HG03066 (cell line): ENCODE measurements at regions not wholly inside any gene's neighbourhood (a gene's known extent, or its start where the extent isn't known, plus 50 kb on each side); places are given as distances from the start of the nearest gene placed in this dataset.

Source experiments
- ATAC-seq: cut with Tn5 transposase; IDR thresholded peaks from one replicate; pipeline ENCODE4 v1.9.1; 2021; ENCODE audit warnings: low read depth; ENCODE audit not compliant: unreplicated experiment

DNA sequence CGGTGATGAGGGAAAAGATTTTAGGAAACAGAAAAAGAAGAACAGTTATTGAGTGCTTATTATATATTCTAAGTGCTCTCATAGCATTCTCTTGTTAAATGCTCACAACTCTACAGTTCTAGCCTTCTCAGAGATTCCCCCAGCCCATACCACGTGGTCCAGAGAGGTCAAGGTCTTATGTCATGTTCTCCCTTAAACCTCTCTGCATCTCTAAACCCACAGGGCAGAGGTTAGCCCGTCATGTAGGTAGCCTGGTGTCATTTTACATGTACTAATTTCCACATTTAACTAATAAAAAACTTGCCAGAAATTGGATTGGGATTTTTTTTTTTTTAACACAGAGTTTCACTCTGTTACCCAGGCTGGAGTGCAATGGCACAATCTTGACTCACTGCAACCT is 178.0 kb downstream of the CEMIP2 start:
- ATAC-seq: no peak

DNA sequence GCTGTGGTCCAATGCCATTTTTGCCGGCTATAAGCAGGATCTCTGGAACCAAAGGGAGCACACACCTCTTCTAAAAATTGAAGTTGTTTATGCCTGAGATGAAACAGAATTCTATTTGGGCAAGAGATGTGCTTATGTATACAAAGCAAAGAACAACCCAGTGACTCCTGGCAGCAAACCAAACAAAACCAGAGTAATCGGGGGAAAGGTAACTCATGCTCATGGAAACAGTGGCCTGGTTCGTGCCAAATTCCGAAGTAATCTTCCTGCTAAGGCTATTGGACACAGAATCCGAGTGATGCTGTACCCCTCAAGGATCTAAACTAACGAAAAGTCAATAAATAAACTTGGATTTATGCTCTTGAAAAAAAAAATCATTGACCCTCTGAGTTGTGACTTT is 178.7 kb downstream of the CEMIP2 start:
- no peak for ATAC-seq

DNA sequence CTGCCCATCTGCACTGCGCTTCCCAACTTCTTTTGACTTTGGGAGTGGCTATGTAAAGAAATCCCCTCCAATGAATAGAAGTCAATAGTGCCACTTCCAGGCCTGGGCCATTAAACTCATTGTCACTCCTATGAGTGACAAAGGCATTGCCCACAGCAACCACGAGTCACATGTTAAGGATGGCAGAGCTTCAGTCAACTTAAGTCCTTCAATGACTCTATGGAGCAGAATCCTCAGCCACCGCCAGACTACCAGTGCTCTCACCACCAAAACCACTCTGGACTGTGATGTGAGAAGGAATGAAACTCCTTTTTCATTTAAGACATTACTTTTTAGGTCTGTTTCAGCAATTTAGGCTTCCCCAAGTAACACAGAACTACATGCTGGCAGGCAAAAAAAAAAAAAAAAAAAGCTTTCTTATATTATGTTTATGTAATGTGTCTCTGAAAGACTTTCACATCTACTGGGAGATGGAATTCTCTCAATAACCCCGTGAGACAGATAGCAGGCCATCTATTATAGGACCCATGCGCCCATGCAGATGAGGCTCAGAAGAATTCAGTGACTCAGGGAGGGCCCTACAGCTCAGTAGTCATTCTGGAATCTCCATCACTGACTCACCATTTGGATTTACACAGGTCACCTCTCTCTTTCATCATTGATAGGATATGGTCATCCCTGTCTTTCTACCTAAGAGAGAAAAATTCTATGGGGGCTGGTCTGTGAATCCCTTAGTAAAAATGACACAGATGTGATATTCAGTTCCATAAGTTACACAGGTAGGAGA is 180.5 kb downstream of the CEMIP2 start:
- ATAC-seq: no peak

DNA sequence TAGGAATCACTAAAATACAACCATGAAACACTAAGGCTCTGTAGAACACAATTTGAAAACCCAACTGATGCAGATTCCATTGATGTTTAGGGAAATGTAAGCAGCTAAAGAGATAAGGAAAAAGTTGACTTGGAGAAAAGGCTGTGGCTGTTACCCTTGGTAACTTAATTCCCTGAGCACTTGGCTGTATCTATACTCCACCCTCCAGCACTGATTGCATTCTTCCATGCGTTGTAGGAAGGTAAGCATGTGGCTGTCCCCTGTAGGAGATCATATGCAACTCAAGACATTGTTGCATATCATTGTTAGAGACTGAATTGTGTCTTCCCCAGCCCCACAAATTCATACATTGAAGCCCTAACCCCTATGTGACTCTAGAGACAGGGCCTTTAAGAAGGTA is 184.5 kb downstream of the CEMIP2 start:
- ATAC-seq: no peak

DNA sequence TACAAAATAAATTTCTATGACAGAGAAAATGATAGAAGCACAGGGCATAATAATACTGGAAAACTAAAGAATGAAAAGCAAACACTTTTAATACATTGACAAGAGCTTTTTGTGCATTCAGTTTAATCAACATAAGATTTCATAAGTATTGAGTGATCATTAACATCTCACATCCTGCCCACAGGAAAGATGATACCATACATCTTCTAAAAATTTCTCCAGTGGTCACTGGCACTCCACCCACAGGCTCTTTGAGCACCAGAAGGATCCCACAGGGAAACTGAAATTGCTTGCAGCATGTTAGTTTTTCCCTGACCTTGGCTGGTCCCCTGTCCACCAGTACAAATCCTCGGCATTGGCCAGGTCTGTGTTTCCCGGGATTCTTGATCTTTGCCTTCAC is 186.0 kb downstream of the CEMIP2 start:
- no peak for ATAC-seq

DNA sequence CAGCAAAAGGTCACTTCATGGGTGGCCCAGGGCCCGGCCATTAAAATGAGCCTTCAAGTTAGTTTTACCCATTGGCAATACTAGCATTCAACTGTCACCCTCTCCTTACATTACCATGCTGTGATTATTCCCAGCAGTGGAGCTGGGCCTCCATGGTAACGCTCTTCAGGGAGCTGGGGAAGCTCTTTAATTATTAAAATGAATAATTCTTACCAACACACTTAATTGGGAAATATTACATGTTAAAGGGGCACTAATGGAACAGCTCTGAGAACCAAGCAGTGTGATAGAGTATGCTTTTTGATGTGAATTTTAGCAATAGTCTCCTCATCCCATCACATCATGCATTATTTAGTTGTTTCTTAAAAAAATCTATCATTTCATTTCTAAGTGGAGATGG is 187.2 kb downstream of the CEMIP2 start:
- ATAC-seq: no peak

DNA sequence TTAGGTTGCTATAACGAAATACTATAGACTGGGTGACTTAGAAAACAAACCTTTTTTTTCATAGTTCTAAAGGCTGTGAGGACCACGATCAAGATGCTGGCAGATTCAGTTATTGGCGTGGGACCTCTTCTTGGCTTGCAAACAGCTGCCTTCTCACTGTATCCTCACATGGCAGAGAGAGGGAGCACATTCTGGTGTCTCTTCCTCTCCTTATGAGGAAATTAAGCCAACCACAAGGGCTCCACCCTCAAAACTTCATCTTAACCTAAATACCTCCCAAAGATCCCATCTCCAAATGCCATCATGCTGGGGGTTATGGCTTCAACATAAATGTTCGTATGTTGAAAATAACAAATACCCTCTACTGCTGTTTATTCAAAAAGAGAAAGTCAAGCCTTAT is 197.1 kb downstream of the CEMIP2 start:
- no peak for ATAC-seq

DNA sequence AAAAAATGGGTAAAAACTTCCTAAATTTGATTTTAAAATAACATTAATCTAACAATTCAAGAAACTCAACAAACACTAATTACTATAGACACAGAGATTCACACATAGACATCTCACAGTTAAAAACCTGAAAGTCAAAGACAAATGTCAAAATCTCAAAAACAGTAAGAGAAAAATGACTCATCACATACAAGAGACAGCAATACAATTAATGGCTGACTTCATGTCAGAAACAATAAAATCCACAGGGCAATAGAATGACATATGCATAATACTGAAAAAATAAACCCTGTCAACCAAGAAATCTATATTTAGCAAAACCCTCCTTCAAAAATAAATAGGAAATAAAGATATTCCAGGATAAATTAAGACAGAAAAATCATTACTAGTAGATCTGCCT is 200.4 kb downstream of the CEMIP2 start:
- no peak for ATAC-seq

DNA sequence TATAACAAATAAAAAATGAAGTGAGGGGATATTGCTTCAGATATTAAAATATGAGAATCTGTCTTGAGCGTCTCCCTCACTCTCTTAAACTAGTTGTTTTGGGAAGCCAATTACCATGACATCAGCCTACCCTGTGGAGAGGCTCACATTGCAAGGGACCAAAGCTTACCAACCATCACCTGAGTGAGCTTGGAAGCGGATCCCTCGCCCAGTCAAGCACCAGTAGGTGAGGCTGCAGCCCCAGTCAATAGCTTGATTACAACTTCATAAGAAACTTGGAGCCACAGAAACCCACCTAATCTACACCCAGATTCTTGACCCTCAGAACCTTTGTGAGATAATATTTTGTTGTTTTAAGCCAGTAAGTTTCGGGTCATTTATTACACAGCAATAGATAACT is 206.2 kb downstream of the CEMIP2 start:
- no peak for ATAC-seq

DNA sequence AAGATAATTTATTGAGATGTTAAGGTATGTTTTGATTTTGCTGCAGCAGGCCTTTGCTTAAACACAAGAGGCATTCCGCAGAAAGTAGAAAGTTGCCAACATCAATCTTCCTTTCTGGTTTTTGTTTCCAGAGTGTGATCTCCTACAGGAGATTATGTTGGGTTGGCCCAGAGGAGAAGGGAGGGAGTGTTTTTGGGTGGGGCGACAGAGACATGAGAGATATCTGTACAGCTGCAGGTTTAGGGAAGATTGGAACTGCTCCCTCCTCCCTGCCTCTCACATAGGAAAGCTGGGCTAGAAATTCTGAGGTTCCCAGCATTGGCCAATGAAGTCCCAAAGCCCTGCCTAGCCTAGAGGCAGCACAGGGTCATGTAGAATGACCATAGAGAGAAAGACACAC is 211.0 kb downstream of the CEMIP2 start:
- no peak for ATAC-seq

DNA sequence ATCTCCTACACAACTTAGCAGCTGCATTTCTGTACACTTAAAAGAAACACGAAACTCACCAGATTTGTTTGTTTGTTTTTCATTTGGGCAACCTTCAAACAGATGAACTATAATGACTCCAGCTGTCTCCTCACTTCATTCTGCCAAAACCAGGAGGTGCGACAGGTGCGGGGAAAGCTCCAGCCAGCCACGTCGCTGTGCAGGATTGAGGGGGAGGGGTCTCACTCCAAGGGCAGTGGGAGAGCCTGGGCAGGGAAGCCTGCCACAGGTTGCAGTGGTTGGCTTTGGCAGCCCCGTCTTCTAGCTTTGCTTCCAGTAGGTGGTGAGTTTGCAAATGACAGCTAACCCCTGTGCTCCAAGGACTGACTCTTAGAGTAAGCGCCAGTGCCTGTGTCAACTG is 215.8 kb downstream of the CEMIP2 start:
- no peak for ATAC-seq

DNA sequence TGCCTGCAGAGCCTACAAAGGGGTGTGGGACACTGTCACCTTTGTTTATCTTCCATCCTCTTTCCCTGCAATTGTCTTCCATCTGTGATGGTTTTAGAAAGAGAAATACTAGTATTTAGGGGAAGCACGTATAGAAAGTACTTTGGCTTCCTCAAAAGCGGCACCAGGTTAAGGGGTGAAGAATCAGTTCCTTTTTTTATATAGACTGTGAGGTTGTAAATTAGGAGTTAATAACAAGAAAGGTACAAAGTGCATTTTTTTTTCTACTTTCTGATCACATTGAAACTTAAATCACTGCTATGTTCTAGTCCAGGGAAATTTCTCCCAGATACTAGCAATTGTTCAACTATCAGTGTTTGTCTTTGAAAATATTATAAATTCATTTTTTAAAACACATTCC is 219.3 kb downstream of the CEMIP2 start:
- peak; percentile 85 for ATAC-seq

DNA sequence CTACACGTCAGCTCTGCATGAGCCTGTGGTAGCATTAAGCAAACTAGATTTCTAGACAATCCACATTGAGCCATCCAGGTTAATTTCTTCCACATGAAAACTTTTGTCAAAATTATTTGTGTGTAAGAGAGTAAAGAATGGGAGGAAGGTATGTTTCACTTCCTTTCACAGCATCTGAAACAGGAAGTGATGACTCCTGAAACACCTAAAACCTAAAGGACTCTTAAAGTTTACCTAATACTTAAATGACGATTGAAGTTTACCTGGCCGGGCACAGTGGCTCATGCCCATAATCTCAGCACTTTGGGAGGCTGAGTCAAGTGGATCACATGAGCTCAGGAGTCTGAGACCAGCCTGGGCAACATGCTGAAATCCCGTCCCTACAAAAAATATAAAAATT is 223.8 kb downstream of the CEMIP2 start:
- ATAC-seq: no peak

DNA sequence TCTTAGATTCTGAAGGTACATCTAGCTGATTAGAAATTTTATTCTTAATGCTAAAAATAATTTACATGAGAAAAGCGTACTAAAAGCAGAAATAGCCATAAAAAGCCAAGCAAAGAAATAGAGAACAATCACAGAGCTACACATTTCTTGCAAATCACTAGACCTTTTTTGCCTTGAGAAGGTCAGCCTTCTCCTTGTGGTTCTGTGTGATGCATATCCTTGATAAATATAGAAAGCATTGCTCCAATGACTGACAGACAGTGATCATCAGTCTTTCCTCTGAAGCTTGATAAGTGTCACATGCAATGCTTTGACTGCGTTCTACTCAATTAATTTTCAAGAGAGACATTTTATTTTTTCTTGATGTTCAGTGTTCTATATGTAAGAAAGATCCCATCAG is 226.9 kb downstream of the CEMIP2 start:
- ATAC-seq: no peak

DNA sequence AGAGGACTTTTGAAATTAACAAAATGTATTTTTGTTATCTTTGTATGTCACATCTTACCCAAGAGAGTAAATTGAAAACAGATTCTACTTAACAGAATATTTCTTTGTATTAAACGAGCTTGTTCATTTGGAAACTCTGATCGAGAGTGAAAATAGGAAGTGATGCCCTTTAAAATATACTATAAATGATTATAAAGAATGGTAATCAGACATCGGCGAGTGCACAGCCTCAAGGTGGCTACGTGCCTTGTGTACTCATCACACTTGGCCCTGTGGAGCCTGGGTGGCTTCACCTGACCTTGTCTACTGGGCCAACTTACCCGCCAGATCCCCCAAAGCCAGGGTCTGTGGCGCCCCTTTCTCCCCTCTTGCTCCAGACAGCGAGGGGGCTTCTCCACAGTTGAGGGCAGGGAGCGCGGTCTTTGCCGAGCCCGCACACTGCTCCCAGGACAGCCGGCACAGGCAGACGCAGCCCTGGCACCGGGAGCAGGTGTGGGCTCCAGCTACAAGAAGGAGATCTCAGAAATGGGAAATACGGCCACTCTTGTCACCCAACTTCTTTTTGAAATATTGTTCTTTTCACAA is 243.2 kb downstream of the CEMIP2 start:
- no peak for ATAC-seq

DNA sequence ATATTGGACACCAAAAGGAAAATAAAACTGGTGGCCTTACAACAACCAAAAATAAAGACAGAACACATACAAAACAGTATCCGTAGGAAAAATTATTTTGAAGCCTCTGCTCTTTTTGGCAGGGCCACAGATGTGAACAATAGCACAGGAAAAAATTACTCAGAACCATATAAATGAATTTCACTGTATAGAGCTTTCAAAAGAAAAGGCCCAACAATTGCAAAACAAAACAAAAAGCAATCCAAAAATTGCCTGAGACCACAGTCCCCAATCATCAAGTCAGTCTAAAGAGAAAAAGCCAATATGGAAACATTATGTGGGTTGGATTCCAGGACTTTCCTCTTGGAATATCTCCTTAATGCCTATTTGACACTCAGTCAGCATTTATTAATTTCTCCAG is 243.8 kb downstream of the CEMIP2 start:
- no peak for ATAC-seq

DNA sequence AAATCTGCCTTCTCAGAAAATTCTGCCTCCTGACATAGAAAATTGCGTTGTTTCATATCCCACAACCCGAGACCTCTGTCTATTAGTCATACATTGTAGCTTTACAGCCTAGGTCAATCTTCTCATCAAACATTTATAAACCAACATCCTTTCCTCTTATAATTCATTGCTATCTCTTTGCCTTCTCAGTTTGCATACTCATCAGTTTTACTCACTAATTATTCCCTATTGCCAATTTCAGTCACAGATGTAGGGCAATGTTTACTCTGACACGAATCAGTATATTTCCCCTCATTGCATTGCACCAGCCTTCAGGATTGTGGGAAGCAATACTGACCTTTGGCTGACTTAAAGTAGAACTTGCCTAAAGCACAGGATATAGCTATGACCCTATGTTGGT is 247.2 kb downstream of the CEMIP2 start:
- ATAC-seq: no peak

DNA sequence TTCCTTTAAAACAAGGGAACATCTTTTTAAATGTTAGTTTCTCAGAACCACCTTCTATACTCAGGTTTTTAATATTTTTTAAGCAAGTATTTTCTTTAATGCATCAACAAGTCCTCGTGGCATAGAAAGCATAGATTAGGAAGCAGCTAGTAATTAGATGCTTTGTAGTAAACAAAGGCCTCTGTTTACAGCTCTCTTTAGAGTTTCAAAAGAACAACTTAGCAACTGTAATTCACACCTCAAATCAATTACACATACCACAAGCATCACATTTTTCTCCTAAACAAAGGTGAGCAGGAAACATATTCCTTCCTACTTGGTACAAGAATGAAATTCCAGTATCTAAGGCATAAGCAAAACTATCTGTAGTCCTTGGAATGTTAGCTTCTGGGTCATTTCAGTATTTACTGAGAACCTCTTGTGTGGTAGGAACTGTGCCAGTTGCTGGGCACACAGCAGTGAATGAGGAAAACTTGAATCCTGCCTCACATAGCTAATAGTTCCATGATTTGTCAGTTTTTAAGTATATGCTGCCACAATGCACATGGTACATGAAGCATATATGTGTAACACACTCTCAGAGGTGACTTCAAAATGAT is 249.1 kb downstream of the CEMIP2 start:
- no peak for ATAC-seq

DNA sequence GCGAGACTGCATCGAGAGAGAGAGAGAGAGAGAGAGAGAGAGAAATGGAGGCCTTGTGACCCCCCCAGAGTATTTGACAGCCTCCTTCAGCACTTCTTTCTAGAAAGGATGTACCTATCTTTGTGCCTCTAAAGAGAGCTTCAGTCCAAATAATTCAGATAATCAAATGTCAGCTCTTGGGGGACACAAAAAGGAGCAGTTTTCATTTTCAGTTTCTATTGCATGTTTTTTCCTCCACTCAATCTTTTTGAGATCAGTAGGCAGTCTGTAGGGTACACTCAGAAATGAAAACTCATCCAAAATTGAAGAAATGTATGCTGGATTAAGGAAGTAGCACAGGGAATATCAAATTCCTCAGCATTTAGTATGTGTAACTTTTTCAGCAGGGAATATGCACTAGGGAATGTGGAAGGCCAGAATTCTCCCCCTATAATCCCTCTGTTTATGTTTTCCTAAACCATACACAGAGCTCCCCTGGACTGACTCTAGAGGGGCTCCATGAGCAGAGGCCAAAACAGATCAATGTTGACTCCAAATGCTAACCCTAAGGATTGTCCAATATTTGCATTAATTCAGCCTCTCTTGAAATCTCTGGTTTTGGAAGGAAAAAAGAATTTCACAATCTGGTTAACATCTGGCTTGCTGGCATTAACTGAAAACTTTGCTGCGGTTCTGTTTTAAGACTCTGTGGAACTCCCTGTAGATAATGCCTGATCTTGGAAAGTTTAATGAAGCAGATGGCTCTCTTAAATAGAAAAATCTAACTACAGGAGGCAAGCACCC is 250.1 kb downstream of the CEMIP2 start:
- ATAC-seq: no peak

DNA sequence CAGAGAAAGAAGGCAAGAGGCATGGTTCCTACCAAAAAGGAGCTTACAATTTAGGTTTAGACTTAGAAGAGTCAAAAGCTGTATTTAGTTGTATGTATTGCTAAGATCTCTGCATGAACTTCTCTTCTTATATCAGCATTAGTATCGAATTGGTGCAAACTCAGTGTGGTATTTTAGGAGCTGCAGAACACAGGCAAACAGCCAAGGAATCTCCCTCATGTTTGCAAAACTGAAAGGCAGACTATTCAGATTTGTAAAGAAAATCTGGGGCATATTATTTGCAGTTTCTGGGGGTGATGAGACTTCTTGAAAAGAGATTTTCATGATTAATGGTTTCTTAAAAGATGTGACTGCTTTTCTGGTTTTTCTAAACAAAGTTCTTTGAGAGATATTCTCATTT is 252.7 kb downstream of the CEMIP2 start:
- ATAC-seq: no peak

DNA sequence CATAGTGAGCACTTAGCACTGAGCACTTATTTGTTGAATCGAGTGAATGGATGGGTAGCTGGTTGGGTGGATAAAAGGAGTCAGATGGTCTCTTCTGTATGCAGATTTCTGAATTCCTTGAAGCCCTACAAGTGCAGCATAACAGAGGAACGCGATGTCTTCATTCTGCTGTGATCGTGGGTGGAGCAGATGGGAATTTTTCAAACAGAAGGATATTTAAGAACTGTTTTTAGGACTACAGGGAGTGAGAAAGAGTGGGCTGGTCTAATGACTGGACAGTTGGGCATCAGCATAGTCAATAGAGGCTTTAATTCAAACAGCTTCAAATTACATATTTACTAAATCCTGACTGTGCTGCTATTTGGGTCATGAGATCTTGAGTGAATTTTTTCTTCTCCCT is 253.2 kb downstream of the CEMIP2 start:
- no peak for ATAC-seq
